Activated T-helper 1 cell treated with anti-CD3 and anti-CD28 coated beads, Interleukin-12 subunit alpha, Interleukin-12 subunit beta, Interleukin-2, Interleukin-4 antibody, amounts not matched to agents 30 ng/mL and 10 ng/mL and 1 ng/mL, durations not matched to agents 14 hours and 24 hours and 36 hours (primary cell): ENCODE measurements at regions not wholly inside any gene's neighbourhood (a gene's known extent, or its start where the extent isn't known, plus 50 kb on each side); places are given as distances from the start of the nearest gene placed in this dataset.

Experiments
- DNase-seq: peaks from one replicate; pipeline ENCODE4 v3.0.0; 2021; ENCODE audit warnings: low spot score
- H3K27ac Mint-ChIP-seq: one replicate; pipeline ENCODE4 v1.8.0; 2021; ENCODE audit warnings: mild to moderate bottlenecking, mixed read lengths
- H3K27me3 Mint-ChIP-seq: one replicate; pipeline ENCODE4 v1.8.0; 2022; ENCODE audit warnings: mild to moderate bottlenecking, moderate library complexity, mixed read lengths; ENCODE audit not compliant: insufficient read depth
- H3K36me3 Mint-ChIP-seq: one replicate; pipeline ENCODE4 v1.8.0; 2021; ENCODE audit warnings: low read depth, mixed read lengths
- H3K4me1 Mint-ChIP-seq: one replicate; pipeline ENCODE4 v1.8.0; 2021; ENCODE audit warnings: low read depth, mixed read lengths
- H3K4me3 Mint-ChIP-seq: one replicate; pipeline ENCODE4 v1.8.0; 2021; ENCODE audit warnings: mild to moderate bottlenecking, moderate library complexity, mixed read lengths
- H3K9me3 Mint-ChIP-seq: one replicate; pipeline ENCODE4 v1.8.0; 2021; ENCODE audit warnings: mixed read lengths
- intact Hi-C: fragments of 100-400 bp; cut with micrococcal nuclease; formaldehyde crosslinking; loops from one replicate; pipeline ENCODE4 v1.15.1; 2024

GRCh38 chr6:14664621-14665315 is 547.2 kb downstream of the CD83 start:
- no peaks in the 10 kb centered on the region for H3K9me3 Mint-ChIP-seq
- intact Hi-C loops: loop anchor here (1.0 to 10.0 kb wide), 11 partner anchors 28 to 960 kb away; partner anchors contain the start of gene JARID2
- H3K4me1 Mint-ChIP-seq: peaks cover 28% of the 10 kb centered on the region
- H3K36me3 Mint-ChIP-seq: no peaks in the 10 kb centered on the region
- peaks cover 27% of the 10 kb centered on the region for H3K27me3 Mint-ChIP-seq
- H3K4me3 Mint-ChIP-seq: peak overlapping the region; percentile 6
- no peak for DNase-seq
- H3K27ac Mint-ChIP-seq: peak overlapping the region; percentile 50

GRCh38 chr6:14665827-14666724 is 548.5 kb downstream of the CD83 start:
- H3K27me3 Mint-ChIP-seq: peaks cover 32% of the 10 kb centered on the region
- H3K4me3 Mint-ChIP-seq: no peak overlapping the region
- H3K4me1 Mint-ChIP-seq: peaks cover 28% of the 10 kb centered on the region
- no peak for DNase-seq
- no peak overlapping the region for H3K27ac Mint-ChIP-seq
- no peaks in the 10 kb centered on the region for H3K36me3 Mint-ChIP-seq
- no peaks in the 10 kb centered on the region for H3K9me3 Mint-ChIP-seq
- intact Hi-C loops: loop anchor here (1.0 to 10.0 kb wide), 4 partner anchors 124 to 959 kb away; no protein-coding TSS in a partner anchor

- Mint-ChIP-seq H3K27ac (no peak overlapping the region), H3K27me3 (peaks cover 39% of the 10 kb centered on the region), H3K4me1 (peaks cover 30% of the 10 kb centered on the region), H3K36me3 (peaks cover 2% of the 10 kb centered on the region), H3K9me3 (no peaks in the 10 kb centered on the region), H3K4me3 (no peak overlapping the region)
- intact Hi-C loops: no loop called here
- no peak for DNase-seq
Observed at GRCh38 chr6:14670806-14671205, 553.2 kb downstream of the CD83 start.

DNA sequence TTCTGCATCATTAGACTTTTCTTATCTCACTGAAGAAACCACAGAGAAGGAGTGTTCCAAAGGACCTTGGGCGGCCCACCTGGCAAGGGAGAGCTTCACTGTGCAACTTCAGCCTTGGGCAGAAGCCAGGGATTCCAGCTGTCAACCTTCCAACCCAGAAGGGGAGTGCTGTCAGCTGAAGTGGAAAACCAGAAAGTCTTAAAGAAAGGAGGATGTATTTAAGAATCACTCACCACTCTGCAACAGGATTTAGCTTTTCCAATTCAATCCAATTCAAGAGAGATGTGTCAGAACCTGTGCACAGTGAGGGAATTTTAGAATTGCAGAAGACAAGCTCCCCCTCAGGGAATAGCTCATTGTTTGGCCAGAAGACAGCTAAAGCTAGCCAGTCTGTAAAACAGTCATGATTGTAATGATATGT is 553.7 kb downstream of the CD83 start:
- Mint-ChIP-seq H3K4me1 (peaks cover 29% of the 10 kb centered on the region), H3K9me3 (no peaks in the 10 kb centered on the region), H3K4me3 (no peak overlapping the region), H3K27ac (peak overlapping the region; percentile 42), H3K36me3 (peaks cover 2% of the 10 kb centered on the region), H3K27me3 (peaks cover 36% of the 10 kb centered on the region)
- intact Hi-C loops: no loop called here
- DNase-seq: no peak

DNA sequence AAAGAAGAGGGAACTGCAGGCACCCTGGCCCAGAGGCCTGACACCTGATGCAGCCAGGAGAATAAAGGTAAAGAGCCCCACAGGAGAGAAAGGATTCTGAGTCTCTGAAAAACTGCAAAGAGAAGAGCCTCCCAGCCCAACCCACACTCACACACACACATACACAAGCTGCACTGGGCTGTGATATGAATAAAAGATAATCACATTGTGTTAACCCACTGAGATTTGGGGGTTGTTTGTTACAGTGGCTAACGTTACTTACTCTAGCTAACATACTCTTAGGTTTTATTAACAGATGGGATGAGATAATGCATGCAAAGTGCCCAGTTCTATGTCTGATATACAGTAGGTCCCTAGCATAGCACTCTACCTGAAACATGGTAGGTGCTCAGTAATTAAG is 554.4 kb downstream of the CD83 start:
- DNase-seq: no peak
- Mint-ChIP-seq H3K36me3 (peaks cover 2% of the 10 kb centered on the region), H3K9me3 (no peaks in the 10 kb centered on the region), H3K4me1 (peaks cover 26% of the 10 kb centered on the region), H3K27ac (no peak overlapping the region), H3K4me3 (no peak overlapping the region), H3K27me3 (peaks cover 30% of the 10 kb centered on the region)
- intact Hi-C loops: no loop called here

GRCh38 chr6:14673201-14673600 is 555.6 kb downstream of the CD83 start:
- H3K27me3 Mint-ChIP-seq: peaks cover 21% of the 10 kb centered on the region
- intact Hi-C loops: no loop called here
- no peaks in the 10 kb centered on the region for H3K9me3 Mint-ChIP-seq
- H3K4me1 Mint-ChIP-seq: peaks cover 26% of the 10 kb centered on the region
- H3K4me3 Mint-ChIP-seq: no peak overlapping the region
- H3K36me3 Mint-ChIP-seq: peaks cover 2% of the 10 kb centered on the region
- H3K27ac Mint-ChIP-seq: no peak overlapping the region
- DNase-seq: no peak

DNA sequence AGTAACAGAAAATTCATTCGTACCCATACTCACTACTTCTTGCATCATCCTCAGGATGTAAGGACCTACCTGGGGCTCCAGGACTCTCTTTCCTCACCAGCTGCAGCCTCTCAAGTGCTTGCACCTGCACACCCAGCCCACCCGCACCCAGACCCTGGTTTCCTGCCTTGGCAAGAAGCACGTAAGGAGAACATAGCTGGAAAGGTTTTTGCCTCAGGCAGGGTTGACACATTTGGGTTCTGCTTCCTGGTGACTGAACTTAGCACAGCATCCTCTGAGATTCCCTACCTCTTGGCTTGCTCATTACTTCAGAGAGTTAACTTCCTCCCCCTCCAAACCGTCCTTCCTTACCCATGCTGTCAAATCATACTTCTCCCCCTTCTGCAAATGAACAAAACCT is 556.9 kb downstream of the CD83 start:
- Mint-ChIP-seq H3K4me3 (no peak overlapping the region), H3K4me1 (peaks cover 26% of the 10 kb centered on the region), H3K27ac (peak overlapping the region; percentile 25), H3K36me3 (peaks cover 2% of the 10 kb centered on the region), H3K9me3 (no peaks in the 10 kb centered on the region), H3K27me3 (peaks cover 14% of the 10 kb centered on the region)
- intact Hi-C loops: no loop called here
- DNase-seq: no peak

DNA sequence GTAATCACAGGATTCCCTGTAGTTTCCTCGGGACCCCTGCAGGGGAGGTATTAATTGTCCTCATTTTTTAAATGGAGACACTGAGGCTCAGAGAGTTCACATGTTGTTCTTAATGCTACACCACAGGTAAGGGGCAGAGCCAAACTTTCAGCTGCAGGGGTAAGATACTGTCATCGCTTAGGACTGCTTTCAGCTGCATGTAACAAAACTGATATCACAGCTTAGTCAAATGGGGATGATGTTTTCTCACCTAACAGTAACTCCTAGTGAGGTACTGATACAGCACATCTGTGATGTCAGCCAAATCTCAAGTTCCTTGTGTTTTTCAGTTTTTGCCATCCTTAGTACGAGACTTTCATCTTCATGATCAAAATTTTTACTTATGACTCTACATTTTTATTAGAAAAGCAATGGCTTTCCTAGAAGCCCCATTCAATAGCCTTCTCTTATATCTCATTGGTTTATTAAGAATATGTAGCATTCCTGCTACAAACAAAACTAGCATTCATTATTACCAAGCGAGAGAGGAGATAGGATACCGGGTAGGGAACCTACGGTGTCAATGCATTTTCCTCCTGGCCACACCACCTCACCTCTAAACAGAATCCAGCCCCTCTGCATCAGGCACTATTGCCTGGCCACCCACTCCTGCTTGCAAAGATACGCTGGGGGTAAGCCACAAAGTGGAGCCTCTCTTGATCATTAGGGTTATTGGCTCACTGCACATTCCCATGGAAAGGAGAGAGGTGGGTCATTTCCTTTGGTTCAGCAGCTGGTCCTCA is 557.5 kb downstream of the CD83 start:
- no peak for DNase-seq
- intact Hi-C loops: no loop called here
- peaks cover 26% of the 10 kb centered on the region for H3K4me1 Mint-ChIP-seq
- H3K27me3 Mint-ChIP-seq: peaks cover 12% of the 10 kb centered on the region
- peaks cover 2% of the 10 kb centered on the region for H3K36me3 Mint-ChIP-seq
- H3K27ac Mint-ChIP-seq: peak overlapping the region; percentile 25
- H3K4me3 Mint-ChIP-seq: no peak overlapping the region
- H3K9me3 Mint-ChIP-seq: no peaks in the 10 kb centered on the region

- no peak overlapping the region for H3K4me3 Mint-ChIP-seq
- no peaks in the 10 kb centered on the region for H3K9me3 Mint-ChIP-seq
- H3K27ac Mint-ChIP-seq: no peak overlapping the region
- peaks cover 25% of the 10 kb centered on the region for H3K4me1 Mint-ChIP-seq
- peaks cover 7% of the 10 kb centered on the region for H3K27me3 Mint-ChIP-seq
- intact Hi-C loops: no loop called here
- no peak for DNase-seq
- H3K36me3 Mint-ChIP-seq: peaks cover 2% of the 10 kb centered on the region
Observed at GRCh38 chr6:14676064-14676463, 558.5 kb downstream of the CD83 start.

GRCh38 chr6:14676977-14677781 is 559.6 kb downstream of the CD83 start:
- H3K36me3 Mint-ChIP-seq: no peaks in the 10 kb centered on the region
- H3K4me3 Mint-ChIP-seq: no peak overlapping the region
- H3K27me3 Mint-ChIP-seq: peaks cover 3% of the 10 kb centered on the region
- H3K9me3 Mint-ChIP-seq: peaks cover 3% of the 10 kb centered on the region
- no peak overlapping the region for H3K27ac Mint-ChIP-seq
- no peak for DNase-seq
- peaks cover 22% of the 10 kb centered on the region for H3K4me1 Mint-ChIP-seq
- intact Hi-C loops: no loop called here

DNA sequence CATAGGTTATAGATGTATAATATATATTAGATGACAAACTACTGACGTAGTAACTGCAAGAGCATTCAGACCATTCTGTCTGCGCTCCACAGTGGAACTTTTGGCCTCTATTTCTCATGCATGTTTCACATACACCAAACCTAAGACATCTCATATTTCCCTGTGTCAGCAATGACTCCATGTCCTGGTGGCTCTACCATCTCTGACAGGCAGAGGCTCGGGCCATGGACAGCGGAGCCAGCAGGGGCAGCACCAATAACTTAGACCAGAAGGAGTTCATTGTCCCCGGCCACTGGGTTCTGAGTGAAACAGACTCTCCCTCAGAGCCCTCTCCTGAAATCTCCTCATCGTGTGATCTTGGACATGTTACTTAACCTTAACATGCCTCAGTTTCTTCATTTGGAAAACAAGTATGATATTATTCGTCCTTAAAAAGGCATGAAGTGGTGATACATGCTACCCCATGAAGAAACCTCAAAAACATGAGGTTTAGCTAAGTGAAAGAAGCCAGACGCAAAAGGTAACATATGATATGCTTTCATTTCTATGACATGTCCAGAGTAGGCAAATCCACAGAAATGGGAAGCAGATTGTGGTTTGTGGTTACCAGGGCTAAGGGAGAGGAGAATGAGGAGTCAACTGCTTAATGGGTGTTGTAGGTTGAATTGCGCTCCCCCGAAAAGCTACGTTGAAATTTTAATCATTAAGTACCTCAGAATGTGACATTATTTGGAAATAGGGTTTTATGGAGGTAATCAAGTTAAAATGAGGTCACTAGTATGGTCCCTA is 564.0 kb upstream of the JARID2 start:
- Mint-ChIP-seq H3K4me3 (no peak overlapping the region), H3K9me3 (peaks cover 6% of the 10 kb centered on the region), H3K36me3 (no peaks in the 10 kb centered on the region), H3K27me3 (no peaks in the 10 kb centered on the region), H3K27ac (no peak overlapping the region), H3K4me1 (no peaks in the 10 kb centered on the region)
- intact Hi-C loops: no loop called here
- no peak for DNase-seq
